ENCODE measurements at regions not wholly inside any gene's neighbourhood (a gene's known extent, or its start where the extent isn't known, plus 50 kb on each side); places are given as distances from the start of the nearest gene placed in this dataset.

DNA sequence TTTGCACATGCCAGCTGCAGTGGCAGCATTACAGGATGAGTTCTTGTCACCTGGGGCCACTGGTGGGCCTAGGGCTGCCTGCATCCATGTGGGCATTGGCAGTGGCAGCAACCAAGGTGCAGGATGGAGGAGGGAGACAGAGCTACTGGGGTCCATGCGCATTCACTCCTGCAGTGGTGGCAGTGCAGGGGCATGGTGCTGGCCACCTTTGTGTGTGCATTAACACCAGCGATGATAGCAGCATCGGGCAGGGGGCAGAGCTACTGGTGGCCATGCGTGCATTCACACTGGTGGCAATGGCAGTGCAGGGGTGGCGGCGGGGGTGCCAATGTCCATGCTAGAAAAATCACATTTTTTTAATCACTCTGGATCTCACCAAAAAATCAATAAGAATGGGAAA is 730.0 kb downstream of the KHDRBS2 start:
- no peak for TF ChIP-seq POLR2A (IDR thresholded peaks at IDR 0.05; ENCODE audit: extremely low read depth, insufficient read length)
- TF ChIP-seq, protein P1, sequence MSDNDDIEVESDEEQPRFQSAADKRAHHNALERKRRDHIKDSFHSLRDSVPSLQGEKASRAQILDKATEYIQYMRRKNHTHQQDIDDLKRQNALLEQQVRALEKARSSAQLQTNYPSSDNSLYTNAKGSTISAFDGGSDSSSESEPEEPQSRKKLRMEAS (IDR thresholded peaks at IDR 0.05; ENCODE audit: low read depth, low read length), result no peak
- TF ChIP-seq, protein P2, sequence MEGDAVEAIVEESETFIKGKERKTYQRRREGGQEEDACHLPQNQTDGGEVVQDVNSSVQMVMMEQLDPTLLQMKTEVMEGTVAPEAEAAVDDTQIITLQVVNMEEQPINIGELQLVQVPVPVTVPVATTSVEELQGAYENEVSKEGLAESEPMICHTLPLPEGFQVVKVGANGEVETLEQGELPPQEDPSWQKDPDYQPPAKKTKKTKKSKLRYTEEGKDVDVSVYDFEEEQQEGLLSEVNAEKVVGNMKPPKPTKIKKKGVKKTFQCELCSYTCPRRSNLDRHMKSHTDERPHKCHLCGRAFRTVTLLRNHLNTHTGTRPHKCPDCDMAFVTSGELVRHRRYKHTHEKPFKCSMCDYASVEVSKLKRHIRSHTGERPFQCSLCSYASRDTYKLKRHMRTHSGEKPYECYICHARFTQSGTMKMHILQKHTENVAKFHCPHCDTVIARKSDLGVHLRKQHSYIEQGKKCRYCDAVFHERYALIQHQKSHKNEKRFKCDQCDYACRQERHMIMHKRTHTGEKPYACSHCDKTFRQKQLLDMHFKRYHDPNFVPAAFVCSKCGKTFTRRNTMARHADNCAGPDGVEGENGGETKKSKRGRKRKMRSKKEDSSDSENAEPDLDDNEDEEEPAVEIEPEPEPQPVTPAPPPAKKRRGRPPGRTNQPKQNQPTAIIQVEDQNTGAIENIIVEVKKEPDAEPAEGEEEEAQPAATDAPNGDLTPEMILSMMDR (IDR thresholded peaks at IDR 0.05; ENCODE audit: low read depth, low read length), result no peak
